GM21825 (cell line): ENCODE measurements at regions not wholly inside any gene's neighbourhood (a gene's known extent, or its start where the extent isn't known, plus 50 kb on each side); places are given as distances from the start of the nearest gene placed in this dataset.
"Not testable (repeated sequence)": the region's sequence is repeated elsewhere in the genome, so short reads cannot be mapped to it uniquely, and the experiment has no call there.

Experiments used
- ATAC-seq: cut with Tn5 transposase; IDR thresholded peaks from one replicate; pipeline ENCODE4 v1.9.1; 2021; ENCODE audit warnings: mild to moderate bottlenecking, moderate library complexity; ENCODE audit not compliant: unreplicated experiment

- not testable (repeated sequence) for ATAC-seq
These were observed 373.4 kb downstream of the DNAJB9 start for GRCh38 chr7:108943048-108943447.

GRCh38 chr7:108947526-108947925 is 377.9 kb downstream of the DNAJB9 start:
- no peak for ATAC-seq

DNA sequence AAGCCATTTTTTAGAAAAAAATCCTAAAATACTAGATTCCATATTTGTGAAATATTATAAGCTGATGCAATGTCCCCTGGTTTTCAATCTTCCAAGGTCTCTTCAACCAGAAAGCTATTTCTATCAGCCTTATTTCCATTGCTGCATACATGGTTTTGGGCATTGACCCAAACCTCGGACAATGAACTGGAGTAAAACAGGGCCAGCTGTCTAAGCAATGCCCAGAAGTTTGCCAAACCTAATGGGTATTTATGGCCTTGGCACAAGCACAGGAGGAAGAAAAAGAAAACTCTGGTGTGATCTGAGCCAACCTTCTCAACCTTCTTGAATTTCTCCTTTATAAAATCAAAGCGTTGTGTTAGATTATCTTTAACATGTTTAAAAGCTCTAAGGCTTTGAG is 402.3 kb downstream of the DNAJB9 start:
- ATAC-seq = no peak

GRCh38 chr7:108973075-108973474 is 403.4 kb downstream of the DNAJB9 start:
- ATAC-seq = no peak

DNA sequence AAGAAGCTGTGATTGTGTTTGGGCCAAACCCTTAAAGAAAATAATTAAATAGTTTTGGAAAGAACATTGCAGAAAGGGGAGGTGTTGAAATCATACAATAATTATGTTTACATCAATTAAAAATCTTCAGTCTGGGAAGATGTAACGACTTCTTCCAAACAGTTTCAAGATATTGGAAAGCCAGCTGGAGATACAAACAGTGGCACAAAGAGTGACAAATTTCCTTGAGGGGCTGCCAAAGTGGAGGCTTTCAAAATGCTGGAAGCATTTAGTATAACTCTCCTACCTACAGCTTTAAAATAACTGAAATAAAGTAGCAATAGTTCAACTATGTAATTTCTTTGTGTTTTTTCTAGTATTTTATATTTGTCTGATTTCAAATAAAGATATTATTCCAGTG is 405.0 kb downstream of the DNAJB9 start:
- ATAC-seq = no peak

- ATAC-seq = no peak
These were observed 415.4 kb downstream of the DNAJB9 start for GRCh38 chr7:108985037-108985436.

GRCh38 chr7:108989319-108989718 is 419.6 kb downstream of the DNAJB9 start:
- no peak for ATAC-seq

- no peak for ATAC-seq
These were observed 427.8 kb downstream of the DNAJB9 start for GRCh38 chr7:108997480-108997879.

DNA sequence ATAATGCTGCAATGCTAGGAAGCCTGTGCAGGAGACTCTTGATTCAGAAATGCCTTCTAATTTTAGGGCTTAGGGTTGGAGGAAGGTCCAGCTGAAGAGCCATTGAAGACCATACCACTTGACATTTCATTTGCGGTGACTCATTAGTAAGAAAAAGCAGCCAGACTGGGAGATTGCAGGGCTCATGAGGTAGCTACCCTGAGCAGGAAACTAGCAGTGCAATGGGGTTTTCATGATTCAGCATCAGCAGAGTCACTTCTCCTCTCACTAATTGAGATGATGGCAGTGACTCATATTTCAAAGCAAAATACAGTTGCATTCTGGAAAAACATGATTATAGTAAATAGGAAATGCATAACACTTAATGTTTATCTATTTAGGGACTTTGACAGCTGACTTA is 434.1 kb downstream of the DNAJB9 start:
- no peak for ATAC-seq

DNA sequence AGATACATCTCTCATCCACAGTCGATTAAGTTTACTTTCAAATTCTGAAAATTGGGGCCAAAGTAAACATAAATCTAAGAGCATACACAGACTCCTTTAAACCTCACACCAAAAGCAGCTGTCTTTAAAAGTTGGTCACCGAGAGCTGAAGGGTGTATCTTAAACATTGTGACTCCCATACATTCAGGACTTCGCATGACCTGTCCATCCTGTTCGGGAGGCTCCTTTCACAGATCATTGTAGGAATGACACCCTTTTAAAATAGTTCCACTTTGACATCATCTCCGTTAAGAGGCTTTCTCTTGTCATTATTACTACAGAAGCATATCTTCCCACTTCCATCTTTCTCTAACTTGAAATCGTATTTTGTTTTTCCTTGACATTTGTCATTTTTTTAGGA is 440.0 kb downstream of the DNAJB9 start:
- ATAC-seq = no peak

- no peak for ATAC-seq
These were observed 450.6 kb downstream of the DNAJB9 start for GRCh38 chr7:109020251-109020650.

GRCh38 chr7:109021390-109021789 is 451.7 kb downstream of the DNAJB9 start:
- ATAC-seq = no peak

- no peak for ATAC-seq
These were observed 460.2 kb downstream of the DNAJB9 start for GRCh38 chr7:109029866-109030265.

GRCh38 chr7:109044691-109045090 is 475.0 kb downstream of the DNAJB9 start:
- no peak for ATAC-seq

GRCh38 chr7:109049366-109049765 is 479.7 kb downstream of the DNAJB9 start:
- no peak for ATAC-seq

GRCh38 chr7:109059089-109059488 is 489.4 kb downstream of the DNAJB9 start:
- no peak for ATAC-seq

DNA sequence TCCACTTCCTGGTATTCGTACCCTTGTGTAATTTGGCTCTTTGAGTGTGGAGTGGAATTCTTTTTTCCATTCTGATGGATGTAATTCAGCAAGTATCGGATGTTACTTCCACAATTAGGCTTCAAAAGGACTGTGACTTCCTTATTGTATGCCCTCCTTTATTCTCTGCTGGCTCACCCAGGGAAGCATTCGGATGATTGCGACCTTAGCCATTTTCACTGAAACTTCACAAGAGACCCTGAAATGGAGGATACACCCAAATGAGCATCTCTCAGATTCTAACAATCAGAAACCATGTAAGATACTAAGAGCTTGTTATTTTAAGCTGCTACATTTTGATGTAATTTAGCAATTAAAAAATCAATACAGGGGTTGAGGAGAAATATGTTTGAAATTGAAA is 493.1 kb downstream of the DNAJB9 start:
- no peak for ATAC-seq

- no peak for ATAC-seq
These were observed 503.9 kb downstream of the DNAJB9 start for GRCh38 chr7:109073543-109073942.

DNA sequence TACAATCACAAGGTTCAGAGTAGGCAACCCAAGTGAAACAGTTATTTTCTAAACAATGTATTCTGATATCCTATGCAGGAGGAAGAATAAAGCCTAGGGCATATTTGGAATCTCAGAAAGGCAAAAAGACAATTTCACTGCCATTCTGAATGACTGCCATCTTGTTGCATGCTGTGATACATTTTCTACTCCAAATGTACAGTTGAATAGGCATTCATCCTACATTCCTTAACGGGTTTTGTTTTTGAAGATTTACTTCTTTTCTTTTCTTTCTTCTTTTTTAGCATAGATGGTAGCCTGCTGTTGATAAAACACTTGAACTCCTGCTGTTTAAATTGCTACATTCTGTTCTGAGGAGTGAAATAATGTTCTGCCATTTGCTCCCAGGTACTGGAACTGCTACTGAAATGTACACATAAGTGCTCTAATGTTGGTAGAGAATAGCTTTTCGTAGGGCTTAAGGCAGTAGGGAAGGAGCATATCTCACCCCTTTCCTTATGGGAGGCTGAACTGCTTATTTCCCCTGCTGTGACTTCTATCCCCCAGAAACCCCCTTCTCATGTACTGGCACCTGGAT is 506.8 kb downstream of the DNAJB9 start:
- no peak for ATAC-seq

DNA sequence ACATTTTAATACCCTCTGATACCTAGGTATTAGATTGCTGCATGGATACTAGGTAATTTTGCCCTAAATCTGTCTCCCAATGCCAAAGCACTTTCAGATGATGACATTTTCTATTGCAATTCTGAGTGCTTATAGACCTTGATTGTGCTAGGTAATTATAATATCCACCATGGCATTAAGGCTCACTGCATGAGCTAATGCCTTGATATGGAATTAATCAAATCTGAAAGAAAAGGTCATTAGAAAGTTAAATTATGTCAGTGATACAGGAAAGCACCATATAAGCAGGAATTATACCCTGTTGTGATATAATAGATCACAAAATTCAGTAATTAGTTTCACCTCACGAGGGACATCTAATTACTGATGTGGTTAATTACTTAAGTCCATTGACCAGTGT is 521.4 kb downstream of the DNAJB9 start:
- ATAC-seq = no peak

- ATAC-seq = no peak
These were observed 522.6 kb downstream of the DNAJB9 start for GRCh38 chr7:109092268-109092667.

DNA sequence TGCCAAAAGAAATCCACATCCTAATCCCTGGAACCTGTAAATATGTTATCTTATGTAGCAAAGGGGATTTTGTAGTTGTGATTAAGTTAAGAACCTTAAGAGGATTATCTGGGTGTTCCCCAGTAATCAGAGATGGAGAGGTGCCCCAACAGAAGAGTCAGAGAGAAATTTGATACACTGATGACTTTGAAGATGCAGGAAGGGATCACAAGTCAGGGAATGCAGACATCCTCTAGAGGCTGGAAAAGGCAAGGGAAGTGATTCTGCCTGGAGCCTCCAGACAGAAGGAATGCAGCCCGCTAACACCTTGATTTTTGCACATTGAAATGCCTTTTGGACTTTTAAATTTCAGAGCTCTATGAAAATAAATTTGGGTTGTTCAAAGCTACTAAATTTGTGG is 531.7 kb downstream of the DNAJB9 start:
- no peak for ATAC-seq

DNA sequence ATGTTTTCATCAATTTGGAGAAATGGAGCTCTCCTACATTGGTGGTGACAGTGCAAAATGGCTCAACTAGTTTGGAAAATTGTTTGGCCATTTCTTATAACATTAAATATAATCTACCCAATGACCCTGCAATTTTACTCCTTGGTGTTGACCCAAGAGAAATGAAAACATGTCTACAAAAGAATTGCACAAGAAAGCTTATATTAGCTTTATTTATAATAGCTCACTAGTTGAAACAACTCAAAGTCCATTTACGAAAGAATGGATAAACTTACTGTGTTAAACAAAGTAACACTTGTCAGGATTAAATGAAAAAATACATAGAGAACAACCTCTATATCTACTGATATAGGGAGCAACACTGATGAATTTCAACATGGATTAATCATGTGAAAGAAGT is 539.9 kb downstream of the DNAJB9 start:
- no peak for ATAC-seq

- ATAC-seq = no peak
These were observed 541.4 kb downstream of the DNAJB9 start for GRCh38 chr7:109111086-109111485.
